DOHH2 (cell line): ENCODE measurements at regions not wholly inside any gene's neighbourhood (a gene's known extent, or its start where the extent isn't known, plus 50 kb on each side); places are given as distances from the start of the nearest gene placed in this dataset.

Source experiments
- CTCF ChIP-seq: fragments of 200-600 bp; sonication (generic); IDR thresholded peaks from one replicate; pipeline ENCODE4 v1.5.1; 2014; ENCODE audit warnings: antibody characterized with exemption, mild to moderate bottlenecking, low read depth, low read length; ENCODE audit not compliant: poor library complexity, severe bottlenecking
- EZH2phosphoT487 ChIP-seq: fragments of 200-600 bp; sonication (generic); IDR thresholded peaks from 2 replicates; pipeline ENCODE4 v1.6.1; 2017; ENCODE audit warnings: borderline replicate concordance, mild to moderate bottlenecking, antibody characterized with exemption, low read length, moderate library complexity, mixed read lengths

DNA sequence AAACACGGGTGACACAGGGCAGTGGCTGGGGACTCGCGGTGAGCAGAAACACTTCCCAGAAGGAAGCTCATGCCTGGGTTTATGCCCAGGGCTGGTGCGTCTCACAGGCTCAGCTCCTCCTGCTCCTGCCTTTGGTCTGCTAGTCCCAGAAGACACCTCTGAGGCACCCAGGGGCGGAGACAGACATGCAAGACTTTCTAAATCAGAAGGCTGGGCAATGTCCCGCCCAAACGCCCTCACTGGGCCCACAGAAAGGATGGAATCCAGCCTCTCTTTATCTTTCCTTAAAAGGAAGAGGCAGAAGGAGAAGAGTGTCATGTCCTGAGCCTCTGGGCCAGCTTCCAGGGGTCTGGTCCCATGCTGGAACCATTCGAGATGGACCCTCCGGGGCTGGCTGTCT lies 197.7 kb upstream of the RPL38 start:
- TF ChIP-seq CTCF, result no peak
- TF ChIP-seq EZH2phosphoT487, result no peak
